ENCODE measurements at regions not wholly inside any gene's neighbourhood (a gene's known extent, or its start where the extent isn't known, plus 50 kb on each side); places are given as distances from the start of the nearest gene placed in this dataset.

DNA sequence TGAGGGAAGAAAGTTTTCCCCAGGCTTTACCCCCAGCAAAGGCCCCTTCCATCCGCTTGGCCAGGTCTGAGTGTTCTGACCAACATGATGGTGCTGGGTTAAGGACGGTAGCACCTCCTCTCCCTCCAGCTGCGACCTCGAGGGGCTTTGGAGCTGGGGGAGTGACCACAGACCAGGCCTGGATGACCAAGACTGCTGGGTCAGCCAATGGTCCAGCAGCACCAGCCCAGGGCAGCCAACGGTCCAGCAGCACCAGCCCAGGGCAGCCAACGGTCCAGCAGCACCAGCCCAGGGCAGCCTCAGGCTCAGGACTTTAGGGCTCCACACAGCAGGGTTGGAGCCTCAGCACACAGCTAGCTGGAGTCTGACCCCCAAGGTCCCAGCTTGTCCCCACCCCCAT is 57.2 kb upstream of the CNOT6 start:
- Histone ChIP-seq H3K4me3 (ENCODE audit: low read length) (no peak overlapping the region), H3K27ac (ENCODE audit: low read length) (no peak overlapping the region), H3K4me1 (ENCODE audit: control insufficient read depth, insufficient read depth, low read length) (no peaks in the 10 kb centered on the region; the same call in 1 of the 2 replicates), H3K27me3 (ENCODE audit: control insufficient read depth, insufficient read depth, low read length) (no peaks in the 10 kb centered on the region), H3K9me3 (ENCODE audit: control insufficient read depth, insufficient read depth, low read length) (no peaks in the 10 kb centered on the region), H3K36me3 (ENCODE audit: control insufficient read depth, insufficient read depth, low read length) (no peaks in the 10 kb centered on the region; the same call in 1 of the 2 replicates)
- no peak for DNase-seq (ENCODE audit: low read depth, low spot score)
- no CpG with 5 or more reads among the region's 6 CpGs for WGBS (ENCODE audit: insufficient coverage, insufficient read length)

DNA sequence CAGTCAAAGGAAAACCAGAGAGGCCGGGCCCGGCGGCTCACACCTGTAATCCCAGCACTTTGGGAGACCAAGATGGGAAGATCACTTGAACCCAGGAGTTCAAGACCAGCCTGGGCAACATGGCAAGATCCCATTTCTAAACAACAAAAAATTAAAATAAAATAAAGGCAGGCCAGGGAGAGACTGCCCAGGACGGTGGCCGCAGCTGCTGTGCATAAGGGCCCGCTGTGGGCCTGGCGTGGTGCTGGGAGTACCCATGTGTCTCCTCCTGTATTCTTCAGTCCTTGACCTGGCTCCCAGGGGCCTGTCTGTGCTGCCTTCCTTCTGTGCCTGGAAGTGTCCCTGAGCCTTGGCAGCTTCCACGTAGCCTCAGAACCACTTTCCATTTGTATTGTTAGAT is 56.8 kb upstream of the CNOT6 start:
- Histone ChIP-seq H3K27me3 (ENCODE audit: control insufficient read depth, insufficient read depth, low read length) (no peaks in the 10 kb centered on the region), H3K4me3 (ENCODE audit: low read length) (no peak overlapping the region), H3K36me3 (ENCODE audit: control insufficient read depth, insufficient read depth, low read length) (no peaks in the 10 kb centered on the region; the same call in 1 of the 2 replicates), H3K27ac (ENCODE audit: low read length) (no peak overlapping the region), H3K9me3 (ENCODE audit: control insufficient read depth, insufficient read depth, low read length) (no peaks in the 10 kb centered on the region), H3K4me1 (ENCODE audit: control insufficient read depth, insufficient read depth, low read length) (no peaks in the 10 kb centered on the region; the same call in 1 of the 2 replicates)
- WGBS (ENCODE audit: insufficient coverage, insufficient read length), result no CpG with 5 or more reads among the region's 8 CpGs
- no peak for DNase-seq (ENCODE audit: low read depth, low spot score)

DNA sequence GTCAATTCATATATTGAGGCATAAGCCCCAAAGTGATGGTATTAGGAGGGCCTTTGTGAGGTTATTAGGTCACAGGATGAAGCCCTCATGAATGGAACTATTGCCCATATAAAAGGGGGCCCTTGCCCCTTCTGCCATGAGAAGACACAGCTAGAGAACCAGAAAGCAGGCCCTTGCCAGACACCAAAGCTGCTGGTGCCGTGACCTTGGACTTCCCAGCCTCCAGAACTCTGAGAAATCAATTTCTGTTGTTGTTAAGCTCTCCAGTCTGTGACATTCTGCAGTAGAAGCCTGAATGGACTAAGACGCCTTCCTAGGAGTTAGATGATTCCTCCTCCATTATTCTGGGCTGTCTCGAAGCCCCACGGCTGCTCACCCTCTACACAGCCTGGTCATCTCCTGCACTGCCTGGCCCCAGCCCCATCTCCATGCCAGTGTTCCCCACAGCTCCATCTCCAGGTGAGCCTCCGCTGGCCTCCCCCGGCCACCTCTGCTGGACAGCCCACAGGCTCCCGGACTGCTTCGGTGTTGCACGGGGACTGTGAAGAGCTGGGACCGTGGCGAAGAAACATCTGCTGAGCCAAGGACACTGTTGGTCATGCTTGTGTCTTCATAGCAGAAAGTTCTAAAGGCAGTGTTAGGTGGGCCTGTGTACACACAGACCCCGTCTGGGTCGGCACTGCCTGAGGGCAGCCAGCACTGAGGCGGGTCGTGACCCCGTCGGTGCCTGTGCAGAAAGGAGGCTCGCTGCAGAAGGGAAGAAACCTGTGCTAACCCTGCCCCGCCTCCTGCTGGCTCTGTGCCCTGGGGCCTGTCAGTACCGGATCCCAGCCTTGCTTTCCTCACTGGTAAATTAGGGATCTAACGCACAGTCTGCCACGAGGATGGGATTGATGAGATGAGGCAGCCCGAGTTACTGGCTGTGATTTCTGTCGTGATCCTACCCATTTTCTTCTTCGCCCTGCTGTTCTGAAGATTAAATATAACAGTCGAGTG is 55.1 kb upstream of the CNOT6 start:
- Histone ChIP-seq H3K9me3 (ENCODE audit: control insufficient read depth, insufficient read depth, low read length) (no peaks in the 10 kb centered on the region), H3K4me1 (ENCODE audit: control insufficient read depth, insufficient read depth, low read length) (no peaks in the 10 kb centered on the region; the same call in 1 of the 2 replicates), H3K36me3 (ENCODE audit: control insufficient read depth, insufficient read depth, low read length) (no peaks in the 10 kb centered on the region; the same call in 1 of the 2 replicates), H3K4me3 (ENCODE audit: low read length) (no peak overlapping the region), H3K27me3 (ENCODE audit: control insufficient read depth, insufficient read depth, low read length) (no peaks in the 10 kb centered on the region), H3K27ac (ENCODE audit: low read length) (no peak overlapping the region)
- no CpG with 5 or more reads among the region's 26 CpGs for WGBS (ENCODE audit: insufficient coverage, insufficient read length)
- no peak for DNase-seq (ENCODE audit: low read depth, low spot score)

DNA sequence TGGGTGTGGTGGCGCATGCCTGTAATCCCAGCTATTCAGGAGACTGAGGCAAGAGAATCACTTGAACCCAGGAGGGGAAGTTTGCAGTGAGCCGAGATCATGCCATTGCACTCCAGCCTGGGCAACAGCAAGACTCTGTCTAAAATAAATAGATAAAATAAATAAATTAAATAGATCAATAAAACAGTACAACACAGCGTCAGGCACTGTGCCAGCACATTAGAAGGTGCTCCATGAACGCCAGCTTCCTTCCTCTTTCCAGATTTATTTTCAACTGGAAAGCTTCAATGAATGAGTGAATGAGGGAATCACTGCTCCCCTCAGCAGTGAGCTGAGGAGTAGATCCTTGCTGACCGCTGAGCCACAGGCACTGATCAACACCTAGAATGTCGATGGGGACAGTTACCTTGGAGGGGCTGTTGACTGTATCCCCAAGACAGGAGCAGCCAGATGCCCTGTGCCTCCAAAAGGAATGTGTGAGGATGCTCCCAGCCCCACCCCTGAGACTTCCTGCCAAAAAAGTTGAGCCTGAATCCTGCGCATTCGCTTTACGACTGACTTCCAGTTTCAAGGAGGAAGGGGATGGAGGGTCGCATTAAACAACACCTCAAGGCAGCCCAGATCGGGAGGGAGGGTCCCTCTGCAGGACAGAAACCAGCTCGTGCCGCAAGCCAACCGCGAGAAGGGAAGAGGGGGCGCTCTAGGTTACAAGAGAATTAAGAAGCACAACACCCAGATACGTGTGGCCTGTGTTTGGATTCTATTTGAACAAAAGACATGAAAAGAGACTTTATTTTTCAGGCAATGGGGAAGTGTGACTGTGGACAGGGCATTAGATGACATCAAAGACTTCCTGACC is 54.0 kb upstream of the CNOT6 start:
- Histone ChIP-seq H3K36me3 (ENCODE audit: control insufficient read depth, insufficient read depth, low read length) (no peaks in the 10 kb centered on the region; the same call in 1 of the 2 replicates), H3K27ac (ENCODE audit: low read length) (no peak overlapping the region), H3K9me3 (ENCODE audit: control insufficient read depth, insufficient read depth, low read length) (no peaks in the 10 kb centered on the region), H3K27me3 (ENCODE audit: control insufficient read depth, insufficient read depth, low read length) (no peaks in the 10 kb centered on the region), H3K4me1 (ENCODE audit: control insufficient read depth, insufficient read depth, low read length) (no peaks in the 10 kb centered on the region; the same call in 1 of the 2 replicates), H3K4me3 (ENCODE audit: low read length) (no peak overlapping the region)
- WGBS (ENCODE audit: insufficient coverage, insufficient read length), result no CpG with 5 or more reads among the region's 17 CpGs
- peak; percentile 29 for DNase-seq (ENCODE audit: low read depth, low spot score)

DNA sequence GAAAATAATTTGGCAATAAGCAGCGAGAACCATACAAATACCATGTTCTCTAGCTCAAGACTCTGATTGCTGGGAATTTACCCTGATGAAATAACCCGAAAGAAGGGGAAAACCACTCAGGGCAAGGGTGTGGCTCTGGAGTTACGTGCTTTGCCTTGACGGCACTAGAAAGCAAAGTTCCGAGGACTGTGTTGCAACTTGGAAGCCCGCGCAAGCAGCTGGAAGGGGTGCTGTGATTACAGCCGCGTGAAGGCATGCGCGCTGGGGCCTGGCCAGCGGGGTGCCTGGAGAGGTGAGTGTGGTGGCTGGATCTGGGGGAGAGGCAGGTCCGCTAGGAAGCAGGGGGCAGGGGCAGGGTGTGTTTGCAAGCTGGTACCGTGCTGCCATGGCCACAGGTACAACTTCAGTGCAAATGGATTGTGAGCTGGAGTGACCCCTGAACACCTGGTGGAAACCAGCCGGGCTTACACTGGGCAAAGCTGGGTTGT is 52.6 kb upstream of the CNOT6 start:
- no peaks in the 10 kb centered on the region for H3K27me3 ChIP-seq (ENCODE audit: control insufficient read depth, insufficient read depth, low read length)
- H3K36me3 ChIP-seq (ENCODE audit: control insufficient read depth, insufficient read depth, low read length), result no peaks in the 10 kb centered on the region; the same call in 1 of the 2 replicates
- DNase-seq (ENCODE audit: low read depth, low spot score), result no peak
- H3K27ac ChIP-seq (ENCODE audit: low read length), result no peak overlapping the region
- WGBS (ENCODE audit: insufficient coverage, insufficient read length), result no CpG with 5 or more reads among the region's 15 CpGs
- H3K4me1 ChIP-seq (ENCODE audit: control insufficient read depth, insufficient read depth, low read length), result no peaks in the 10 kb centered on the region; the same call in 1 of the 2 replicates
- H3K9me3 ChIP-seq (ENCODE audit: control insufficient read depth, insufficient read depth, low read length), result no peaks in the 10 kb centered on the region
- H3K4me3 ChIP-seq (ENCODE audit: low read length), result no peak overlapping the region

All from iPS DF 6.9 (cell line).